Astrocyte (in vitro differentiated cells and primary cell): ENCODE measurements at regions not wholly inside any gene's neighbourhood (a gene's known extent, or its start where the extent isn't known, plus 50 kb on each side); places are given as distances from the start of the nearest gene placed in this dataset.

ENCODE experiments used
- DNase-seq: peaks from one replicate; pipeline ENCODE4 v3.0.0-alpha.2; 2010; ENCODE audit warnings: low read depth
- FAIRE-seq: peaks from 2 replicates; lab custom pipeline; 2011; peaks lifted over from hg19 to GRCh38; lab: Jason Lieb, UNC
- H2AFZ ChIP-seq: 2 replicates; pipeline ENCODE4 v1.6.0; 2012; ENCODE audit warnings: low read depth, low read length, inconsistent platforms
- H3K27ac ChIP-seq: 2 replicates; pipeline ENCODE4 v1.5.1; 2011; ENCODE audit warnings: low read depth, low read length, inconsistent platforms
- H3K27me3 ChIP-seq: 2 replicates; pipeline ENCODE4 v1.6.0; 2011; ENCODE audit warnings: low read length, inconsistent platforms; ENCODE audit not compliant: insufficient read depth
- H3K36me3 ChIP-seq: 2 replicates; pipeline ENCODE4 v1.5.1; 2011; ENCODE audit warnings: low read length, inconsistent platforms; ENCODE audit not compliant: insufficient read depth
- H3K4me1 ChIP-seq: 2 replicates; pipeline ENCODE4 v1.5.1; 2011; ENCODE audit warnings: low read length, inconsistent platforms; ENCODE audit not compliant: insufficient read depth
- H3K4me2 ChIP-seq: 2 replicates; pipeline ENCODE4 v1.6.0; 2012; ENCODE audit warnings: low read length, inconsistent platforms
- H3K4me3 ChIP-seq: 2 replicates; pipeline ENCODE4 v1.5.1; 2011; ENCODE audit warnings: low read depth, mild to moderate bottlenecking, low read length, inconsistent platforms; ENCODE audit not compliant: insufficient read depth
- H3K79me2 ChIP-seq: 2 replicates; pipeline ENCODE4 v1.6.0; 2012; ENCODE audit warnings: mild to moderate bottlenecking, low read length, inconsistent platforms; ENCODE audit not compliant: insufficient read depth
- H3K9ac ChIP-seq: 2 replicates; pipeline ENCODE4 v1.6.0; 2012; ENCODE audit warnings: mild to moderate bottlenecking, low read length, inconsistent platforms
- H3K9me3 ChIP-seq: 2 replicates; pipeline ENCODE4 v1.5.1; 2012; ENCODE audit warnings: low read depth, mild to moderate bottlenecking, low read length, inconsistent platforms; ENCODE audit not compliant: insufficient read depth
- H4K20me1 ChIP-seq: 2 replicates; pipeline ENCODE4 v1.6.0; 2012; ENCODE audit warnings: low read length, inconsistent platforms; ENCODE audit not compliant: insufficient read depth
- H3K27ac Mint-ChIP-seq: one replicate; pipeline ENCODE4 v1.8.0; 2021; ENCODE audit warnings: mild to moderate bottlenecking, mixed read lengths; ENCODE audit not compliant: unreplicated experiment
- H3K27me3 Mint-ChIP-seq: one replicate; pipeline ENCODE4 v1.8.0; 2021; ENCODE audit warnings: low read depth, mixed read lengths; ENCODE audit not compliant: unreplicated experiment
- H3K36me3 Mint-ChIP-seq: one replicate; pipeline ENCODE4 v1.8.0; 2021; ENCODE audit warnings: low read depth, mixed read lengths; ENCODE audit not compliant: unreplicated experiment
- H3K4me1 Mint-ChIP-seq: one replicate; pipeline ENCODE4 v1.8.0; 2021; ENCODE audit warnings: low read depth, mixed read lengths; ENCODE audit not compliant: unreplicated experiment
- H3K4me3 Mint-ChIP-seq: one replicate; pipeline ENCODE4 v1.8.0; 2021; ENCODE audit warnings: mild to moderate bottlenecking, moderate library complexity, mixed read lengths; ENCODE audit not compliant: unreplicated experiment
- H3K9me3 Mint-ChIP-seq: one replicate; pipeline ENCODE4 v1.8.0; 2021; ENCODE audit warnings: mild to moderate bottlenecking, mixed read lengths; ENCODE audit not compliant: unreplicated experiment
- CTCF ChIP-seq: IDR thresholded peaks from 2 replicates; pipeline ENCODE4 v1.5.1; 2011; ENCODE audit warnings: low read depth, mild to moderate bottlenecking, inconsistent platforms, low read length, moderate library complexity; ENCODE audit not compliant: insufficient read depth
- EZH2 ChIP-seq: IDR thresholded peaks from 2 replicates; pipeline ENCODE4 v1.6.1; 2012; ENCODE audit warnings: mild to moderate bottlenecking, low read length, inconsistent platforms; ENCODE audit not compliant: insufficient read depth

GRCh38 chr18:29084120-29084519 is 907.2 kb upstream of the CDH2 start:
- Histone ChIP-seq H3K36me3 (no peaks in the 10 kb centered on the region), H3K79me2 (no peaks in the 10 kb centered on the region), H3K9ac (no peak overlapping the region), H3K4me2 (no peak overlapping the region), H3K4me1 (no peaks in the 10 kb centered on the region), H3K27ac (no peak overlapping the region), H3K9me3 (no peaks in the 10 kb centered on the region), H3K4me3 (no peak overlapping the region), H4K20me1 (no peaks in the 10 kb centered on the region), H2AFZ (no peak overlapping the region), H3K27me3 (no peaks in the 10 kb centered on the region)
- H3K4me3 Mint-ChIP-seq = no peak overlapping the region
- no peaks in the 10 kb centered on the region for H3K36me3 Mint-ChIP-seq
- no peak for TF ChIP-seq EZH2
- TF ChIP-seq CTCF = no peak
- no peaks in the 10 kb centered on the region for H3K27me3 Mint-ChIP-seq
- H3K4me1 Mint-ChIP-seq = no peaks in the 10 kb centered on the region
- no peak for DNase-seq
- no peaks in the 10 kb centered on the region for H3K9me3 Mint-ChIP-seq
- no peak for FAIRE-seq
- no peak overlapping the region for H3K27ac Mint-ChIP-seq

GRCh38 chr18:29083545-29083944 is 906.6 kb upstream of the CDH2 start:
- H3K27ac Mint-ChIP-seq = no peak overlapping the region
- no peak overlapping the region for H2AFZ ChIP-seq
- FAIRE-seq = no peak

GRCh38 chr18:29080946-29081345 is 904.0 kb upstream of the CDH2 start:
- H3K36me3 ChIP-seq = no peaks in the 10 kb centered on the region
- no peak overlapping the region for H3K9ac ChIP-seq
- H3K4me2 ChIP-seq = no peak overlapping the region
- no peak for TF ChIP-seq CTCF
- TF ChIP-seq EZH2 = no peak
- H3K9me3 ChIP-seq = no peaks in the 10 kb centered on the region
- H4K20me1 ChIP-seq = no peaks in the 10 kb centered on the region
- no peak overlapping the region for H2AFZ ChIP-seq
- no peak for DNase-seq
- H3K4me1 ChIP-seq = no peaks in the 10 kb centered on the region
- H3K27ac Mint-ChIP-seq = no peak overlapping the region
- no peak for FAIRE-seq
- no peaks in the 10 kb centered on the region for H3K27me3 ChIP-seq
- H3K4me3 Mint-ChIP-seq = no peak overlapping the region
- H3K79me2 ChIP-seq = no peaks in the 10 kb centered on the region
- H3K4me1 Mint-ChIP-seq = no peaks in the 10 kb centered on the region
- H3K36me3 Mint-ChIP-seq = no peaks in the 10 kb centered on the region
- no peak overlapping the region for H3K27ac ChIP-seq
- no peak overlapping the region for H3K4me3 ChIP-seq
- H3K9me3 Mint-ChIP-seq = no peaks in the 10 kb centered on the region
- no peaks in the 10 kb centered on the region for H3K27me3 Mint-ChIP-seq

More at GRCh38 chr18:29083545-29083944, 906.6 kb upstream of the CDH2 start:
- Histone ChIP-seq H3K9me3 (no peaks in the 10 kb centered on the region), H3K9ac (no peak overlapping the region), H3K36me3 (no peaks in the 10 kb centered on the region), H4K20me1 (no peaks in the 10 kb centered on the region), H3K27me3 (no peaks in the 10 kb centered on the region), H3K27ac (no peak overlapping the region), H3K4me1 (no peaks in the 10 kb centered on the region), H3K79me2 (no peaks in the 10 kb centered on the region), H3K4me3 (no peak overlapping the region), H3K4me2 (no peak overlapping the region)
- H3K9me3 Mint-ChIP-seq = no peaks in the 10 kb centered on the region
- H3K4me3 Mint-ChIP-seq = no peak overlapping the region
- H3K27me3 Mint-ChIP-seq = no peaks in the 10 kb centered on the region
- TF ChIP-seq CTCF (no peak), EZH2 (no peak)
- no peaks in the 10 kb centered on the region for H3K36me3 Mint-ChIP-seq
- no peaks in the 10 kb centered on the region for H3K4me1 Mint-ChIP-seq
- DNase-seq = no peak
